BE2C (cell line): ENCODE measurements at regions not wholly inside any gene's neighbourhood (a gene's known extent, or its start where the extent isn't known, plus 50 kb on each side); places are given as distances from the start of the nearest gene placed in this dataset.
"Not testable (repeated sequence)": the region's sequence is repeated elsewhere in the genome, so short reads cannot be mapped to it uniquely, and the experiment has no call there.

Source experiments
- DNase-seq: peaks from one replicate; pipeline ENCODE4 v3.0.0-alpha.2; 2020
- H3K27me3 ChIP-seq: fragments of 250-450 bp; sonication (Bioruptor Pico); 2 replicates; pipeline ENCODE4 v1.5.1; 2020; ENCODE audit warnings: mild to moderate bottlenecking
- H3K36me3 ChIP-seq: fragments of 250-450 bp; sonication (Bioruptor Pico); 2 replicates; pipeline ENCODE4 v1.5.1; 2020; ENCODE audit warnings: mild to moderate bottlenecking
- H3K4me1 ChIP-seq: fragments of 250-450 bp; sonication (Bioruptor Pico); 2 replicates; pipeline ENCODE4 v1.5.1; 2020
- H3K4me3 ChIP-seq: 2 replicates; pipeline ENCODE4 v1.5.1; 2011; ENCODE audit warnings: low read depth, low read length
- H3K9me3 ChIP-seq: fragments of 250-450 bp; sonication (Bioruptor Pico); 2 replicates; pipeline ENCODE4 v1.5.1; 2020
- CTCF ChIP-seq: IDR thresholded peaks from 2 replicates; pipeline ENCODE4 v1.5.1; 2012; ENCODE audit warnings: mild to moderate bottlenecking, low read depth, low read length

DNA sequence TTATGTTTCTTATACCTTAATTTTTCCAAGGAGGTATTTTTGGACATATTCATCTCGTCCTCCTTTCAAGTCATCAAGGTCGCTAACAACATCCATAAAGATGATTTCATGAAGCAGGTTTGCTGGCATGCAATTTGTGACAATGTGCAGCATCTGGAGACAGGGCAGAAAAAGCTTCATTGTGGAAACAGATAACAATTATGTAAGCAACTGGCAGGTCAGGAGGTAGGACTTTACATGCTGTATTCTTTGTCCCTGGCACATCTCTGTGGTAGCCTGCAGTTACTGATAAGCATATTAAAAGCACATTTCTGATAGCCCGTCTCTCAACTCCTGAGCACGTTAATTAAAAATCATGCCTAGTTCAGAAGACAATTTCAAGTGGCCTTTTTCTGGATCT is 156.8 kb downstream of the LEPR start:
- Histone ChIP-seq H3K4me1 (no peaks in the 10 kb centered on the region), H3K4me3 (no peak overlapping the region), H3K27me3 (no peaks in the 10 kb centered on the region), H3K9me3 (no peaks in the 10 kb centered on the region), H3K36me3 (no peaks in the 10 kb centered on the region)
- no peak for DNase-seq
- TF ChIP-seq CTCF = no peak

DNA sequence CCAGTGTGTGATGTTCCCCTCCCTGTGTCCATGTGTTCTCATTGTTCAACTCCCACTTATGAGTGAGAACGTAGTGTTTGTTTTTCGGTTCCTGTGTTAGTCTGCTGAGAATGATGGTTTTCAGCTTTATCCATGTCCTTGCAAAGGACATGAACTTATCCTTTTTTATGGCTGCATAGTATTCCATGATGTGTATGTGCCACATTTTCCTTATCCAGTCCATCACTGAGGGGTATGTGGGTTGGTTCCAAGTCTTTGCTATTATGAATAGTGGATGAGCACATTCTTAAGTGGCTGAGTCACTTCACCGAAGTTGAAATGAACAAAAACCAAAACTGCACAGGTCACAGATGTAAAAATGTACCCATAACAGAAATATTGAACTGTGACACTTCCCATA is 157.5 kb downstream of the LEPR start:
- not testable (repeated sequence) for H3K4me1 ChIP-seq, H3K27me3 ChIP-seq, H3K36me3 ChIP-seq, H3K9me3 ChIP-seq, H3K4me3 ChIP-seq, DNase-seq

DNA sequence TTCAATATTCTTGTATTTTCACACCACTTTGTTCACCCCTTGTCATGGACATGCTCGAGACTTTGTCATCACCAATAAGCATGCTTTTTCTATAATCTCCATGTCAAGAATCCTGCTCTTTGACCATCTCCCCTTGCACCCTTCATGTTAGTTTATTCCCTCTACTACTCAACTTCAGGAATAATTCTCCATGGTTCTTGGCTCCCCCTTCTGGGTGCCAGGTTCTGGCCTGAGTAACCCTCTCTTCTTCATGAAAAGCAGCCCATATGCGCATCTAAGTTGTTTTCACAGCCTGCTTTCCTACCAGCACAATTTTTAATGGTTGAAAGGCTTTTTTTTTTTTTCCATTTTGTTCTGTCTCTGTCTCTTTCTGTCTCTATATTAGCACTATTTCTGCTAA is 160.7 kb downstream of the LEPR start:
- no peaks in the 10 kb centered on the region for H3K9me3 ChIP-seq
- H3K4me3 ChIP-seq = no peak overlapping the region
- no peak for DNase-seq
- H3K27me3 ChIP-seq = no peaks in the 10 kb centered on the region
- H3K4me1 ChIP-seq = no peaks in the 10 kb centered on the region
- H3K36me3 ChIP-seq = no peaks in the 10 kb centered on the region
- no peak for TF ChIP-seq CTCF

DNA sequence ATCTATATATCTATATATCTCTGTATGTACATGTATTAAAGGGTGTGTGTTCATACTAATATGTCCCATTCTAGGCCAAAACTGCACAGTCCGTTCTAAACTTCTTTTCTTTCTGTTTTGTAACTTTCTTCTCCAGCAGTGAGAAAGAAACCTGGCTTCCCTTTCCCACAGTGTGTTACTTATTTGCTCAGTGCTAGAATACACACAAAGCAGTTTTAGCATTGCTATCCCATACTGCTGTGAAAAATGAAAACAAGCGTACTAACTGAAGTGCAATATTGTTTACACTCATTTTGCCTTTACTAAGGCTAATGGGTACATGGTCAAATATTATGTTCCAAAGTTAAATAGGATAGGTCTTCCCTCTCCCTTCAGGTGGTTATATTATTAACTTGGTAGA is 163.9 kb downstream of the LEPR start:
- no peak overlapping the region for H3K4me3 ChIP-seq
- no peaks in the 10 kb centered on the region for H3K4me1 ChIP-seq
- H3K36me3 ChIP-seq = no peaks in the 10 kb centered on the region
- no peaks in the 10 kb centered on the region for H3K27me3 ChIP-seq
- no peak for DNase-seq
- no peak for TF ChIP-seq CTCF
- no peaks in the 10 kb centered on the region for H3K9me3 ChIP-seq

DNA sequence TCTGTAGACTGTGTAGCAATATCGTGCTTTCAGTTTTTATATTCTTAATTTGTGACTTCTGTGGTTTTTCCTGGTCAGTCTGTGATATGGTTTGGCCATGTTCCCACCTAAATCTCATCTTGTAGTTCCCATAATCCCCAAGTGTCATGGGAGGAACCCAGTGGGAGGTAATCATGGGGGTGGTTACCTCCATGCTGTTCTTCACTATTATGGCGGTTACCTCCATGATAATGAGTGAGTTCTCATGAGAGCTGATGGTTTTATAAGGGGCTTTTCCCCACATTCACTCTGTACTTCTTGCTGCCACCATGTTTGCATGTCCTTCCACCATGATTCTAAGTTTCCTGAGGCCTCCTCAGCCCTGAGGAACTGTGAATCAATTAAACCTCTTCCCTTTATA is 169.8 kb downstream of the LEPR start:
- no peak for DNase-seq
- TF ChIP-seq CTCF = no peak
- Histone ChIP-seq H3K36me3 (no peaks in the 10 kb centered on the region), H3K4me3 (no peak overlapping the region), H3K9me3 (no peaks in the 10 kb centered on the region), H3K4me1 (no peaks in the 10 kb centered on the region), H3K27me3 (no peaks in the 10 kb centered on the region)

DNA sequence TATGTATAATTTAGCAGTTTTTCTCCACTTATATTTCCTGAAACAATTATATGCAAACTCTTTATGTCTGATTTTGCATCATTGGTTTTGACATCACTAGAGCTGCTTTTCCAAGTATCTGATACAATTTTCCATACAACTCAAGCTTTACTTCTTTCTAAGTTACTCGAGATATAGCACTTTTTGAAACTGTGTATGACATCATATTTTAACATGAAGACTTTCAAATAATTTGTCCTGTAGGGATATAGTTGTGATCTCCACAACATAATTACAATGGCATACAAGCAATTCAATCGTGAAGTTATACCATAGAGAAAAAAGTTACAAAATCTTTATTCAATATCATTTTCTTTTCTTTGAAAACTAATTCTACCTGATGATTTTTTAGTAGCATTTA is 173.0 kb downstream of the LEPR start:
- H3K9me3 ChIP-seq = no peaks in the 10 kb centered on the region
- no peaks in the 10 kb centered on the region for H3K27me3 ChIP-seq
- no peaks in the 10 kb centered on the region for H3K4me1 ChIP-seq
- no peak for DNase-seq
- H3K4me3 ChIP-seq = no peak overlapping the region
- no peaks in the 10 kb centered on the region for H3K36me3 ChIP-seq
- TF ChIP-seq CTCF = no peak

GRCh38 chr1:65595724-65596123 is 175.3 kb downstream of the LEPR start:
- TF ChIP-seq CTCF = no peak
- Histone ChIP-seq H3K36me3 (no peaks in the 10 kb centered on the region), H3K4me3 (no peak overlapping the region), H3K4me1 (no peaks in the 10 kb centered on the region), H3K27me3 (no peaks in the 10 kb centered on the region), H3K9me3 (no peaks in the 10 kb centered on the region)
- no peak for DNase-seq
